NOMO-1 (cell line): ENCODE measurements at regions not wholly inside any gene's neighbourhood (a gene's known extent, or its start where the extent isn't known, plus 50 kb on each side); places are given as distances from the start of the nearest gene placed in this dataset.
"Not testable (repeated sequence)": the region's sequence is repeated elsewhere in the genome, so short reads cannot be mapped to it uniquely, and the experiment has no call there.

ENCODE experiments used
- DNase-seq, 2 experiments: peaks; one replicate each; lab custom pipeline; 2025; ENCODE audit not compliant: unreplicated experiment in 2 of 2; lab: John Stamatoyannopoulos, UW

GRCh38 chr9:3660936-3661335 lies 135.1 kb upstream of the RFX3 start:
- no peak for DNase-seq

GRCh38 chr9:3659647-3660046 lies 133.8 kb upstream of the RFX3 start:
- no peak for DNase-seq

- no peak for DNase-seq
Measured at GRCh38 chr9:3658964-3659363, 133.2 kb upstream of the RFX3 start.

- DNase-seq, result no peak
Measured at GRCh38 chr9:3656224-3656623, 130.4 kb upstream of the RFX3 start.

GRCh38 chr9:3650994-3651622 lies 125.3 kb upstream of the RFX3 start:
- no peak for DNase-seq

GRCh38 chr9:3648722-3649246 lies 123.0 kb upstream of the RFX3 start:
- DNase-seq, result no peak

GRCh38 chr9:3648266-3648665 lies 122.5 kb upstream of the RFX3 start:
- DNase-seq, result no peak

- DNase-seq, result no peak
Measured at GRCh38 chr9:3647652-3648051, 121.9 kb upstream of the RFX3 start.

- no peak for DNase-seq
Measured at GRCh38 chr9:3646226-3646625, 120.4 kb upstream of the RFX3 start.

- DNase-seq, result not testable (repeated sequence)
Measured at GRCh38 chr9:3642075-3642474, 116.3 kb upstream of the RFX3 start.

GRCh38 chr9:3629495-3629894 lies 103.7 kb upstream of the RFX3 start:
- DNase-seq, result no peak

GRCh38 chr9:3628239-3628638 lies 102.4 kb upstream of the RFX3 start:
- DNase-seq, result no peak

- peak in 1 of 2 experiments; percentile 16 for DNase-seq
Measured at GRCh38 chr9:3608011-3608410, 82.2 kb upstream of the RFX3 start.

- DNase-seq, result no peak
Measured at GRCh38 chr9:3600672-3601071, 74.9 kb upstream of the RFX3 start.

- DNase-seq, result no peak
Measured at GRCh38 chr9:3597792-3598191, 72.0 kb upstream of the RFX3 start.

GRCh38 chr9:3586066-3586465 lies 60.3 kb upstream of the RFX3 start:
- DNase-seq, result no peak

GRCh38 chr9:3585606-3586005 lies 59.8 kb upstream of the RFX3 start:
- DNase-seq, result no peak

GRCh38 chr9:3578786-3579185 lies 53.0 kb upstream of the RFX3 start:
- DNase-seq, result no peak

- DNase-seq, result peak; percentile 48 to 84
Measured at GRCh38 chr9:3576328-3576727, 50.5 kb upstream of the RFX3 start.

GRCh38 chr9:3575821-3576220 lies 50.0 kb upstream of the RFX3 start:
- DNase-seq, result no peak
